HT-29 (cell line): ENCODE measurements at regions not wholly inside any gene's neighbourhood (a gene's known extent, or its start where the extent isn't known, plus 50 kb on each side); places are given as distances from the start of the nearest gene placed in this dataset.
"Not testable (repeated sequence)": the region's sequence is repeated elsewhere in the genome, so short reads cannot be mapped to it uniquely, and the experiment has no call there.

Experiments
- DNase-seq: peaks from one replicate; pipeline ENCODE4 v3.0.0-alpha.2; 2015; ENCODE audit warnings: low spot score

DNA sequence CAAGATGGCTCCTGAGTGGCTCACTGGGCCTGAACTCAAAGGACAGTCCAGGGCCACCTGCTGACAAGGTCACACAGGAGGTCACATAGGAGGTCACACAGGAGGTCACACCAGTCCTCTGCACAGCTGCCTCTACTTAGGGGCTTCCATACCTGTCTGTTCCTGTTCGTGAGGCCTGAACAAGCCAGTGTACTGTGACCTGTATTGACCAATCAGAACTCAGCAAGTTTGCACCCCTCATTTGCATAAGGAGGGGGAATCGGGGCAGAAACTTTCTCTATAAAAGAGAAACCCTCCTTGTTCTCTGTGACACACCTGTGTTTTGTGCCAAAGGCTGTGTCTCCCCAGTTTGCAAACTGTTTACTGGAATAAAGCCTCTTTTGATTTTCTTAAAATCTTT lies 478.9 kb downstream of the EIPR1 start:
- no peak for DNase-seq

DNA sequence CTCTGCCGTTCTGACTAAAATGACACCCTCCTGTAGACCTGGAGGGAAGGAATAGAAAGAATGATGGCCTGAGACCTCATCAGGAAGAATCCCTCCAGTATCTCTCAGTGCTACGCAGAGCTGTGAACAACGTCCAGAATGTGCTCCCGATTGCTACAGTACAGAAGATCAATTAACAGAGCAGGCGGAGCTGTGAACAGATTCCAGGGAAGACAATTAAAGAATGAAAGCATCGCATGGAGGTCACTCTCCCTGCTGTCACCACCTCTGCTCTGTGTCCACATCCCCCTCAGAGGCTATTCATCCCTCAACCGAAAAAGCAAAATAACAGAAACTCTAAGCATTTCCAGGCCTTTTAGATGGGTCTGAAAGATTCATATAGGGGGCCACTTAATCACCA lies 481.0 kb downstream of the EIPR1 start:
- no peak for DNase-seq

DNA sequence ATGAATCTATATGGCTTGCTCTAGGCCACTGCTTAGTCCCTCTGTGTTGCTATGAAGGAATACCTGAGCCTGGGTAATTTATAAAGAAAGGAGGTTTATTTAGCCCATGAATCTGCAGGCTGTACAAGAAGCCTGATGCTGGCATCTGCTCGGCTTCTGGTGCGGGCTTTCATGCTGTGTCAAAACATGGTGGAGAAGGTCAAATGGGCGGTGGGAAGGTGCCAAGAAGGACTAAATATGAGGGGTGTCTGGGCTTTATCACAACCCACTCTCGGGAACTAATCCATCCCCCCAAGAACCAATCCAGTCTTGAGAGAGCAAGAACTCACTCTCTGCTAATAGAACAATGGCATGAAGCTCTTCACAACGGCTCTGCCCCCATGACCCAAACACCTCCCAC lies 481.6 kb downstream of the EIPR1 start:
- DNase-seq: no peak

DNA sequence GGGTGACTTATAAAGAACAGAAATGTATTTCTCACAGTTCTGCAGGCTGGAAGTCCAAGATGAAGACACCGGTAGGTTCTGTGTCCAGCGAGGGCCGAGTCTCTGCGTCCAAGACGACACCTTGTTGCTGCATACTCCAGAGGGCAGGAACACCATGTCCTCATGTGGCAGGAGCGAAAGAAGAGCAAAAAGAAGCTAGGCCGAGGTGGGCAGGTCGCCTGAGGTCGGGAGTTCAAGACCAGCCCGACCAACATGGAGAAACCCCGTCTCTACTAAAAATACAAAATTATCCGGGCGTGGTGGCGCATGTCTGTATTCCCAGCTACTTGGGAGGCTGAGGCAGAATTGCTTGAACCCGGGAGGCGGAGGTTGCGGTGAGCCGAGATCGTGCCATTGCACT lies 483.6 kb downstream of the EIPR1 start:
- DNase-seq: not testable (repeated sequence)

DNA sequence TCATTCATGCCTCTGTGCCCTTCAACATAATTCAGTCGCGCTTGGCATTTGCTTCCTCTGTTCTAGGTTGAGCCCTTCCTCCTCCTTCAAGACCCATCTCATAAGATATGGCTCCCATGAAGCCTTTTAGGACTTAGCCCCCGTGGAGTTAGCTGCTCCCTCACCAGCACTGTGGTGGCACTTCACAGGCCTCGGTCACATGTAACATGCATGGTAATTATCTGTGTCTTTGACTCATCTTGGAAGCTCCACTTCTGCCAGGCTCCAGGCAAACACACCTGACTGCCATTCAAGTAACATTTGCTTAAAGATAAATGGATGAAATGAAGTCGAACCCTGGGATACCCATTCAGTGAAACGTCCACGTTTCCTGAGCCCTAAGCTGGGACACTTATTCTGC lies 484.7 kb downstream of the EIPR1 start:
- DNase-seq: no peak

DNA sequence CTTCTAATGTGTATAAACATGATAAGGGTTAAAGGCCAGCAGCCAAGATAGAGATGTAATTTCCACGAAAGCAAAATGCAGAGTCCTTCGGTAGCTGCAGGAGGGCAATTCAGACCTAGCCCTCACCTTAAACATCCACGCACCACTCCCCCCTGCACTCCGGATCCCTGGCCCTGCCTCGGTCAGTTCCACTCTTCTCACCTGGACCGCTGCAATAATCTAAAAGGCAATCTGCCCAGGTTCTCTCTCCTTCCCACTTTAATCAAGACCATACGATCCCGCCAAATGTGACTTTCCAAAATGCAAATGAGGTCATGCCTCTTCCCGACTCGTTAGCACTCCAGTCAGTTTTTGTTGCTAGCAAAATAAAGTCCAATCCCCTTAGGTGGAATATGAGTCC lies 485.2 kb downstream of the EIPR1 start:
- DNase-seq: no peak

DNA sequence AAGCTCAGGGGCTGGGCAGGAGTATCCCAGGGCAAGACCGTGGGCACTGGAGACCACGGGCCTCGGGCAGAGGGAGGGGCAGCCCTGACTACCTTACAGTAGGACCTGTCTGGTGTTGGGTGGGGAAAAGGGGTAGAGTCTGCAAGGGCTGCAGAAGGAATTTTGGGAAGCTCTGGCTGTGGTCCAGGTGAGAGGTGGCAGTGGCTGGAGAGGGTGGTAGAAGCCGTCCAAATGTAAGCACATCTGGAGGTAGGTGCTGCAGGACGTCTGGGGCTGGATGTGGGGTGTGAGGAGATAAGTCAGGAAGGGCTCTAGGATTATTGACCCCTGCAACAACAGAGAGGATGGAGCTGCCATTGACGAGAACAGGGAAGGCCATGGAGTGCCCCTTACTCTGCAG lies 486.7 kb downstream of the EIPR1 start:
- DNase-seq: no peak

DNA sequence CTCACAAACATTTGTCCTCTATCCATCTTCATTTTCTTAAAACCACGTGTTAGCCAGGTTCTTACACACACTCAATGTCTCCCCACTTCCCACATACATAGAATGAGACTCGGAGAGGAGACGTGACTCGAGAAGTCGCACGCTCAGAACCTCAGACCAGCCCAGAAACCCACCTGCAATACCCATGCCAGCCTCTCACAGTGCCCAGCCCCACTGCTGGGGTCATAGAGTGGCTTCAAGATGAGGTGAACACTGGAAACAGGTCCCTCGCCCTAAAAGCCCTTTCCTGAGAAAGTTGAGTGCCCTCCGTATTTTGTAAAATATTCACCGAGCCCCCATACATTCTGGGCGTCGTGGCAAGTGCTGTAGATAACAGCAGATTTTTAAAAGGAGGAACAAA lies 487.4 kb downstream of the EIPR1 start:
- no peak for DNase-seq

DNA sequence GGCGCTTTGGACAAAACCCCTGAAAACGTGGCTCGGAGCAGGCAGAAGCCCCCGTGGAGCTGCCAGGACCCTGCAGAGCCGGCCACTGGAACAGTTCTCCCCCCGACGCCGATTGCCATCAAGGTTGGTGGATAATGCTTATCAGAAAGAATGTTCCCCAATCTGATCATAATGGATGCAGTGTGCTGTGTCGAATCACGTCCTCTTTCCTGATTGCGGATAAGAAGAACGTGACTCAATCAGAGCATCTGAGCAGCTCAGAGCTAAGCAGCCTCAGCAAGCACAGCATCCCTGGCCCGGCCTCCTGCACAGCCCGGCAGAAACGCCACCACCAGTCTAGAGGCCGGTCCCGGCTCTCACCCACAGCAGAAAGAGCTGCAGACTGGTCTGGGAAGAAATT lies 488.0 kb downstream of the EIPR1 start:
- no peak for DNase-seq

DNA sequence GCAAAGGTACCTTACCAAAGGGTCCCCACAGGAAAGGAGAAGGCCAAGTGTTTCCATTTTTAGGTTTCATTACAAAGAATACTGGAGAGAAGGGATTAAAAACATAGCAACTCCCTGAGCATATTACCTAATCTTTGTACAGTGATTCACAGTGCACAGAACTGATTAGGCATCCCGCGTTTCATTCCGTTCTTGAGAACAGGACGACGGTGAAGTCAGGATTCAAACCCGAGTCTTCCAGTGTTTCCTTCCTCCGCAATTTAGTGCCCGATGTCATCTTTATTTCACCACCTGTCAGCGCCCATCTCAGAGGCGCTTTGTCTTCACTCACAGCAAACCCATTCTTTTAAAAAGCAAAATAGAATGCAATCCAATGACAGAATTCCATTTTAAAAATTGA lies 488.5 kb downstream of the EIPR1 start:
- no peak for DNase-seq

DNA sequence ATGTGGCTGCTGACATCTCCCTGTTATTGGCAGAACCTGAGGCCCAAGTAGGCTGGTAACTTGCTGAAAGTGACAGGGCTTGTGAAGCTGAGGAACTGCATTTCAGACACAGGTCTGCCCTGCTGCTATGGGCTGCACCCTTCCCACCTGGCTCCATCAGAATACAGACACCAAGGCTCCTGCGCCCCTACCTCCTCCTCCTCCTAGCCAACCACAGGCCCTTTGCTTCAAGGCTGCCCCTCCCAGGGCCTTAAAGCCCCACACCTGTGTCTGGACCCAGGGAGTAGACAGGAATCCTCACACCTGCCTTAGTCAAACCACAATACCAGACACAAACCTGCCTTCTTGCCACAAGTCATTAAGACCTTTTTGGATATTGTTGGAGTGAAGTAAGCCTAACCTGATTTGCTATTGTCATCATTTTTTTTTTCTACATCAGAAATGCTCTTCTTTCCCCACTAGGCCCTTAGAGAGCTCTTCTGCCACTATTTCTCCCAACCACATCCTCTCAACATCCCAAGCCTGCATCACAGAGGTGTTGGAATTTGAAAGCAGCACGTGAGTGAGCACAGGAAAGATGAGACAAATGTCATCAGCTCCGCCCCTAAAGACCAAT lies 489.7 kb downstream of the EIPR1 start:
- no peak for DNase-seq

DNA sequence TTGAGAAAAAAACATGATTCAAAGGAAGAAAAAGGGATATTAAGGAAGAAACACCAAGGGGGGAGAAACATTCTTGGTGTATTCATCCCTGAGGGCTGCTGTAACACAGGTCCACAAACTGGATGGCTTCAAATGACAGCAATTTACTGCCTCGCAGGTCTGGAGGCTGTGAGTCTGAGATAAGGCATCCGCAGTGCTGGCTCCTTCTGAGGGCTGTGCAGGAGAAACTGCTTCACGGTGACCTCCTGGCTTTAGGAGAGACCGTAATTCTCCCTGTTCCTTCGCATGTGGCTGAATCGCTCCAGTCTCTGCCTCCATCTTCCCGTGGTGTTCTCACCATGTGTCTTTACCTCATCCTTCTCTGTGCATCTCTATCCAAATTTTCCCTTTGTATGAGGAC lies 490.7 kb downstream of the EIPR1 start:
- no peak for DNase-seq

DNA sequence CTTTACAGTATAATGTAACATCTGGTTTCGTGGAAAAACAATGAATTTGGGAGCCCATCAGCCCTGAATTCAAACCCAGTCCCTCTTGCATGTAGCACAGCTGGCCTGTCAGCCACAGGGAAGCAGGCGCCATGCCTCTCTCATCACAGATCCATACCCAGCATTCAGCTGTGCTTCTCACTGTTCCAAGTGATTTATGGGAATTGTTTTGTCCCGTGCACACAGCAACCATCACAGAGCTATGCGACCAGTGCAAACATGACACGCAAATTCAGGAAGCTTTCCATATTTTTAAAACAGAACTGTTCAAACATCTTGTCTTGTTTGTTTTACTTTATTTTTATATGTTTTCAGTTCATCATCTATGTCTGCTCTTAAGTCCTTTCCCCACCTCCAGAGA lies 496.1 kb downstream of the EIPR1 start:
- DNase-seq: no peak

DNA sequence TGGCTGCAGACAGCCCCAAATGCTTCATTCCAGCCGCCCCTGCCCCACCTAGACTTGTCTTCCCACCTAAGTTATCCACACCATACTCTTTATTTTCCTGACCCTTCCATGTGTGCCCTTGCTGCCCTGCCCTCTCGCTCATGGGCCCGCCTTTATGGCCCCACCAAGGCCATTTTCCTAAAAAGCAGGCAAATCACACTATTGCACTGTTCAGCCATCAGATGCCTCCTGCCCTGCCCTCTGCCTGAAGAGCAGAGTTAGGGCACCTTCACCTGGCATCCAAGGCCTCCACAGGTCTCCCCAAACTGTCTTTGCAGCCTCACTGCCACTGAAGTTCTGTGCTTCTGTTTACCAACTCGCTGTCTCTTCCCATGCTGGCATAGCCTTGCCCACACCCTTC lies 496.7 kb downstream of the EIPR1 start:
- no peak for DNase-seq

DNA sequence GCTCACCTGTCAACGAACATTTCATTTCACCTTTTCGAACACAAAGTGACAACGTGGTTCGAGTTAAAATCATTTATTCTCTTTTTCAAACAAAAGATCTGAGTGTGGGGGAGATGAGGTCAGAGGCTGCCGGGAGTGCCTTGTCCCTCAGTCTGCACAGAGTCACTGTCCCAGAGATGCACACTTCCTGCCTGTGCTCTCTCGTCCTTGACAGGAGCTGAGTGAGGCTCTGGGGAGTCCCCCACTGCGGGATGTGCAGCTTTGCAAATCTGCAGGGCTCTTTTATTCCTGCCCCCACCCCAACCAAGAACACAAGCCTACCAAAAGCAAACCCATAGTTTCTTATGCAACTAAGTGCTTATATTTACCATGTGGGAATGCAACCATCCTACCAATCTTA lies 497.8 kb downstream of the EIPR1 start:
- no peak for DNase-seq

DNA sequence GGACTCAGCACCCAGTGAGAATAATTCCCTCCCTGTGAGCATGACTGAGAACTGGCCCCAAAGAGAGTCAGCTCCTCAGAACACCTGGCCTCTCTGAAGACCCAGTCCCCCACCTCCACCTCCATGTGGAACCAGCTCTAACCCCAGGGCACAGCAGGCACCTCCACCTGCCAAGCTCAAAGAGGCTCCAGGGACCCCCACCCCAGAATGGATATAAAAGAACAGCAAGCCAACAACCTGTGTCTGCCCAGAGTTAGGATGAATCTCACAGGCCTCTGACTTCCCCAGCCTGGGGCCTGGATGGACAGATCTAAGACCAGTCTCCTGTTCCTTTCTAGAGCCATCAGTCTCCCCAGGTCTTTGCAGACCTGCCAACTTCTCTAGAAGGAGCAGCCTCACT lies 498.5 kb downstream of the EIPR1 start:
- DNase-seq: no peak

DNA sequence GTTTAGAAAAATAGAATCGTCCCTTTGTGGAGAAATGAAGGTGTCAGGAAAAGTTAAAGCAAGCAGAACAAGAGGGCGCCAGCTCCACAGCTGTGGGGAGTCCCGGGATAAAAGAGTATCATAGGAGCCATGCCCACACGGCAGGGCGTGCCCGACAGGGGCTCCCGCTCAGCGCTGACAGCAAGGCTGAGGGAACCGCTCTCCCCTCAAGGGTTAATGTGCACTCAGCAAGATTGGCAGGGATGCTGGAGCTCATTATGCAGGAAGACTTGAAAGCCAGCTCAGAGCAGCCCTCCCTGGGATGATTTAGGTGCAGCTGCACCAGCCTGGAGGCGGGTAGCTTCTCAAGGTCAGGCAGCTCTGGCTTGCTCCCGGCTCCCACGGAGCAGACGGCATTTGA lies 500.2 kb downstream of the EIPR1 start:
- DNase-seq: no peak

DNA sequence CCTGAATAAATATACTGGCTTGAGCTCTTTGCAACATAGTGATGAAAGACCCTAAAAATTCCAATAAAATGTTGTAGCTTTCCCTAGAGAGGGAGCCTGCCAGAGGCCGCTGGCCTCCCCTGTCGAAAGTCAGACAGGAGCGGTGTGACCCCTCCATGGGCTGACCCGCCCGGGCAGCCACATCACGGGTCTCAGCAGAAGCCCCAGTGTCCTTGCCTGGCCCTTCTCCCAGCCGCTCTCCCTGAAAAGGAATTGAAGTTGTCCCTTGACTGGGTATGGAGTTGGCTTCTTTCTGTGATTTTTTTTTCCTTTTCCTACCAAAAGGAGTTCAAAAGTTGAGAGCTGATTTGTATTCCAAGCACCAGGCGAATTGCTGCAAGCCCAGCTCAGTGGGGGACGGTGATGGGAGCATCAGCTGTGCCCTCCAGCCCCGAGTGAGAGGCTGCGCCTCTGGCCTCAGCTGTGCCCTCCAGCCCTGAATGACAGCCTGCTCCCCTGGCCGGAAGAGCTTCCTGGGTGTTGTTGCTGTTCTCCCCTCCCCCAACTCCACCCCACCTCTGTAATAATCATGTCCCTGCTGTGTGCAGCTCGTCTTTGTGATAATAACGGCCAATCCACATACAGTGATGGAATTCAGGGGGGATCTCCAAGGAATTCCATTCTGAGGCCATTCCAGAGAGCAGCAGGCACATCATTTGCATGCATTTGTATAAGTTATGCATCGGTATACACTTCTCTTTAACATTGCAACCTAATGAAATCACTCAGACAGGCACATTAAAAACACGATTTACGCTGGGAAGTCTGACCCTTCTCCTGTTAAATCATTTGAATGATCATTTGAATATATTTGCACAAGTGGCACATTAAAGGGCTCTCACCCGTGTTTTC lies 501.0 kb downstream of the EIPR1 start:
- DNase-seq: no peak

DNA sequence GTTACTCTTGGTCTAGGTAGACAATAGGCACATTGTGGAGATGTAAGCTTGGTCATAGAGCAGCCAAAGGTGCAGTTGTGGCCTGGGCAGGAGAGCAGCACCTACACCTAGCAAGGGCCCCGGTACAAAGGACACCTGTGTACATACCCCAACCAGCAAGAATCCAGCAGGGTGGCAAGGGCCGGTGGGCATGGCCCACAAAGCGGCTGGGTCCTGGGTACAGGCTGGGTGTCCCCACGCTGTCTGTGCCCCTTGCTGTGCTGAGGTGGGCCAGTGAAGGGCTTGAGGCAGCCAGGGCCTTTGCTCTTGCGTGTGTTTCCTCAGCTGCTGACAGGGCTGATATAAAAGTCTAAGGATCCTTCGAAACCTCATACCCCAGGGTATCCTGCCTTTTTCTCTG lies 501.8 kb downstream of the EIPR1 start:
- DNase-seq: no peak

DNA sequence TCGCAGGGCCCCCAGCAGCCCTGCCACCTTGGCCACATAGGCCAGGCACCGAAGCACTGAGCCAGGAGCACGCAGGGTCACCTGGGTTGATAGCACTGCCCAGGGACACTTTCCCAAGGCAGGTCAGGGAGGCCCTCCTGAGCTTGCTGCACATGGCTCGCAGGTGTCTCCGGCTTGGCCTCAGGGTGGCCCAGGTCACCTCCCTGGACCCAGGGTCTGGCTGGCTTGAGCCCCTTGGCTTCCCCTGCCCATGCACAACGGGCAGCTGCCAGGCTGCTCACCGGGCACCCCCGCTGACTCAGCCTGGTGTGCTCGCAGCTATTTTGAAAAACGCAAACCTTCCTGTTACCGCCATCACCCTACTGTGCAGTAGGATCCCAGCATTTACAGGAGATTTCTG lies 502.3 kb downstream of the EIPR1 start:
- DNase-seq: no peak

DNA sequence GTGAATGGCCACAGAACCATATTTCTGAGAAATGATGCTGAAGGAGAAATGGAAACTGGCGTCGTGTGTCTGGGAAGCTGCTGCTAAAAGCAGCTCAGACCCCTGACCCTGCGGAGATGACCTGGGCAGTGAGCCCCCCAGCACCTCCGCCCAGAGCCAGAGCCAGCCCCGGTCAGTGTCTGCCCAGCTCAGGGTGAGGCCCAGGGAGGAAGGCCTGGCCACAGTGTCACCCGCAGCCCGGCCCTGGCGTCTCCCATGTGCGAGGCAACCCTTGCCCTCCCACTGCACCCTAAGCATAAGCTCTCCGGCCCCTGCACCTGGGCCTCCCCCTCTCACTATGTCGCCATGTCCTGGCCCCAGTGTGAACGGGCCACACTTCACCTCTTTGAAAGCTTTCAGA lies 502.8 kb downstream of the EIPR1 start:
- DNase-seq: no peak

DNA sequence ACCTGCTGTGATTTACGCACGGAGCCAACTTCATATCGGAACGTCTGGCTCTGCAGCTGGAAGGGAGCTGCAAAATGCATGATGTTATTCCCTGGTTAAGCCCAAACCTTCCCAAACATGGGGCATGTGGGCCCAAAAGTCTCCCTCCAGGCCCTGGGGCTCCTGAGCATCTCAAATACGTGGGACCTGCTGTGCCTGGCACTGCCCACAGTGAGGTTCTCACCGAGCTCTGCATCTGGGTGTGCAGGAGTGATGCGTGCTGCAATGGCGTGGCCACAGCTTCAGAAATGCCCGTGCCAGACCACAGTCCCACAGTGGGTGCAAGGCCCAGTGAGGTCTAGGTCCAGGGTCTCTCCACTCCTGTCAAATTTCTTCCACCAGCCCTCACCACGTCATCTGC lies 503.3 kb downstream of the EIPR1 start:
- no peak for DNase-seq

DNA sequence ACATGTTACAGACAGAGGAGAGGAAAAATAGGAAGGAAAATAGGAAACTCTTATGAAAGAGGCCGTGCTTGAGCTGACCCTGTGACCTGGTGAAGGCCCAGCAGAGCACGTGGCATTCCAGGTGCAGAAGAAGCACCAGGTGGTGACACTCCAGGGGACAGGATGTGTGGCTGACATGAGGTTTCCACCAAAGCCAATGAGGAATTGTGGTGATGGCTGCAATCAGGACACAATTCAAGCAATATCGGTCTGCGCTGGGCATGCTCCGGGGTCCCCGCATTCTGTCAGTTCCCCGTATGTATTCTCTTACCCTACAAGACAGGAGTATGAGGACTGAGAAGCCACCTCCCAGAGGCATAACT lies 504.2 kb downstream of the EIPR1 start:
- no peak for DNase-seq
